Adrenal gland (tissue), 5 donors: ENCODE measurements at regions not wholly inside any gene's neighbourhood (a gene's known extent, or its start where the extent isn't known, plus 50 kb on each side); places are given as distances from the start of the nearest gene placed in this dataset.

Source experiments
- CTCF ChIP-seq, 6 experiments: fragments of 450-650 bp in 4 of 6; fragments of 200-600 bp in 2 of 6; sonication (generic) in 1 of 6; IDR thresholded peaks; 1 replicate in 5 of 6; 2 replicates in 1 of 6; pipeline versions ENCODE4 v1.5.1 to v1.8.0; 2016 to 2021; ENCODE audit warnings: antibody characterized with exemption in 6 of 6, mild to moderate bottlenecking in 2 of 6, moderate library complexity in 1 of 6
- POLR2A ChIP-seq, 2 donors: fragments of 450-650 bp; IDR thresholded peaks; one replicate each; pipeline ENCODE4 v1.6.1; 2017; ENCODE audit warnings: antibody characterized with exemption in 2 of 2, mild to moderate bottlenecking in 2 of 2, moderate library complexity in 1 of 2
- donor health status: DM: no; HTN: no; CAD: no.

GRCh38 chr12:34368079-34368478, 345.8 kb downstream of the ALG10 start:
- TF ChIP-seq POLR2A (IDR thresholded peaks at IDR 0.05) (no peak), CTCF (IDR thresholded peaks at IDR 0.05) (no peak)
